ENCODE measurements at regions not wholly inside any gene's neighbourhood (a gene's known extent, or its start where the extent isn't known, plus 50 kb on each side); places are given as distances from the start of the nearest gene placed in this dataset.

- TF ChIP-seq, protein P1, sequence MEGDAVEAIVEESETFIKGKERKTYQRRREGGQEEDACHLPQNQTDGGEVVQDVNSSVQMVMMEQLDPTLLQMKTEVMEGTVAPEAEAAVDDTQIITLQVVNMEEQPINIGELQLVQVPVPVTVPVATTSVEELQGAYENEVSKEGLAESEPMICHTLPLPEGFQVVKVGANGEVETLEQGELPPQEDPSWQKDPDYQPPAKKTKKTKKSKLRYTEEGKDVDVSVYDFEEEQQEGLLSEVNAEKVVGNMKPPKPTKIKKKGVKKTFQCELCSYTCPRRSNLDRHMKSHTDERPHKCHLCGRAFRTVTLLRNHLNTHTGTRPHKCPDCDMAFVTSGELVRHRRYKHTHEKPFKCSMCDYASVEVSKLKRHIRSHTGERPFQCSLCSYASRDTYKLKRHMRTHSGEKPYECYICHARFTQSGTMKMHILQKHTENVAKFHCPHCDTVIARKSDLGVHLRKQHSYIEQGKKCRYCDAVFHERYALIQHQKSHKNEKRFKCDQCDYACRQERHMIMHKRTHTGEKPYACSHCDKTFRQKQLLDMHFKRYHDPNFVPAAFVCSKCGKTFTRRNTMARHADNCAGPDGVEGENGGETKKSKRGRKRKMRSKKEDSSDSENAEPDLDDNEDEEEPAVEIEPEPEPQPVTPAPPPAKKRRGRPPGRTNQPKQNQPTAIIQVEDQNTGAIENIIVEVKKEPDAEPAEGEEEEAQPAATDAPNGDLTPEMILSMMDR (conservative IDR thresholded peaks at IDR 0.05; ENCODE audit: low read length) = no peak
- TF ChIP-seq EZH2phosphoT487 (IDR thresholded peaks at IDR 0.05; ENCODE audit: borderline replicate concordance) = no peak
These were observed 96.6 kb downstream of the ADRA2C start for GRCh38 chr4:3862640-3863420.

All from Loucy (cell line).